Vagina (tissue), 2 donors: ENCODE measurements at regions not wholly inside any gene's neighbourhood (a gene's known extent, or its start where the extent isn't known, plus 50 kb on each side); places are given as distances from the start of the nearest gene placed in this dataset.

ENCODE experiments used
- POLR2A ChIP-seq, 2 donors: fragments of 450-650 bp; IDR thresholded peaks; one replicate each; pipeline ENCODE4 v1.6.1; 2017; ENCODE audit warnings: antibody characterized with exemption in 2 of 2, mild to moderate bottlenecking in 2 of 2, moderate library complexity in 2 of 2
- POLR2AphosphoS5 ChIP-seq, 2 donors: sonication (generic); formaldehyde crosslinking; IDR thresholded peaks; one replicate each; pipeline ENCODE4 v1.9.0; 2017; ENCODE audit warnings: antibody characterized with exemption in 2 of 2, mild to moderate bottlenecking in 2 of 2, low read depth in 1 of 2; ENCODE audit not compliant: insufficient read depth in 1 of 2
- TF ChIP-seq, protein P1 (sequence below), 3 experiments: fragments of 450-650 bp in 2 of 3; fragments of 200-600 bp in 1 of 3; sonication (generic) in 1 of 3; IDR thresholded peaks; one replicate each; pipeline ENCODE4 v1.5.1; 2017 to 2019; ENCODE audit warnings: antibody characterized with exemption in 3 of 3, mild to moderate bottlenecking in 2 of 3, moderate library complexity in 2 of 3

DNA sequence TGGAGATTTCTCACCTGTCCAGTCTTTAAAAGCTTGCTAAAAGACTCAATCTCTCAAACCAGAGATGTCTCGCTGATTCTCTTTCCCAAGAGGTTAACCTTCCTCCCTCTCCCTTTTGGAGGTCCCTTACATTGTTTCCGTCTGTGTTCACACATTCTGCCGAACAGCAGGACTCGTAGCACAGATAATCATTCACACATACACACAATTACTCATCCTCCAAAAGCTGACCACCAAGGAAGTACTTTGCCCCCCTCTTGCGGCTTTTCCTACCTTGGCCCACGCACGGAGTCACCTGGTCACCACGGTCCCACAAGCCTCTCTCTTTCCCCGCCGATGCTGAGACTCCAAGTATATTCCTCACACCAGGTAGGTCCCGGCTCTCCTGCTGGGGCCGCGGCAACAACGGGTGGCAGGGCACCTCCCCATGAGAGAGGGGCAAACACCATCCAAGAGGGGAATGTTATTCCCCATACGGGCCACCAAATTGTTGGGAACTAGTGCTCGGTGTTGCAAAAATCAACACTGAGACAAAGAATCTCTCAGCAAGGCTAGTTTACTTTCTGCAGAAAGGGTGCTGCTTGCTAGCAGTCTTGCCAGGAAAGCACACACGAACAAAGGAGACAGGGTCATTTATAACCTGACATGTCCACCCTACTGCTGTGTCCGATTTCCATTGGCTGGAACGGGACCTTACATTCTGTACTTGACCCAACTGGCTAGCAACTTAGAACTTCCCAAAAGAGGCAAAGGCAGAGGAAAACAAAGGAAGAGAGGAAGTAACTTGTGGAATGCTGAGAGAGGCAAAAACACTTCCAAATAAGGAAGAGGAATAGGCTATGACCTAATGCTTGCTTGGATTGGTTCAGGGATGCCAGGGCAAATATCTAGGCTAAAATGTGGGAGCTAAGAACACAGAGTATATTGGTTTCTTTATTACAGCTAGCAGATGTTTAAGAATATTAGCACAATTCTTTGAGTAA, 102.1 kb upstream of the NECTIN3 start:
- TF ChIP-seq POLR2AphosphoS5 (IDR thresholded peaks at IDR 0.05; ENCODE audit: insufficient read depth in 1 of 2, low read depth in 1 of 2) (no peak), POLR2A (IDR thresholded peaks at IDR 0.05) (no peak)
- TF ChIP-seq, protein P1, sequence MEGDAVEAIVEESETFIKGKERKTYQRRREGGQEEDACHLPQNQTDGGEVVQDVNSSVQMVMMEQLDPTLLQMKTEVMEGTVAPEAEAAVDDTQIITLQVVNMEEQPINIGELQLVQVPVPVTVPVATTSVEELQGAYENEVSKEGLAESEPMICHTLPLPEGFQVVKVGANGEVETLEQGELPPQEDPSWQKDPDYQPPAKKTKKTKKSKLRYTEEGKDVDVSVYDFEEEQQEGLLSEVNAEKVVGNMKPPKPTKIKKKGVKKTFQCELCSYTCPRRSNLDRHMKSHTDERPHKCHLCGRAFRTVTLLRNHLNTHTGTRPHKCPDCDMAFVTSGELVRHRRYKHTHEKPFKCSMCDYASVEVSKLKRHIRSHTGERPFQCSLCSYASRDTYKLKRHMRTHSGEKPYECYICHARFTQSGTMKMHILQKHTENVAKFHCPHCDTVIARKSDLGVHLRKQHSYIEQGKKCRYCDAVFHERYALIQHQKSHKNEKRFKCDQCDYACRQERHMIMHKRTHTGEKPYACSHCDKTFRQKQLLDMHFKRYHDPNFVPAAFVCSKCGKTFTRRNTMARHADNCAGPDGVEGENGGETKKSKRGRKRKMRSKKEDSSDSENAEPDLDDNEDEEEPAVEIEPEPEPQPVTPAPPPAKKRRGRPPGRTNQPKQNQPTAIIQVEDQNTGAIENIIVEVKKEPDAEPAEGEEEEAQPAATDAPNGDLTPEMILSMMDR (IDR thresholded peaks at IDR 0.05): no peak
